Esophagus squamous epithelium (tissue), 4 donors: ENCODE measurements at regions not wholly inside any gene's neighbourhood (a gene's known extent, or its start where the extent isn't known, plus 50 kb on each side); places are given as distances from the start of the nearest gene placed in this dataset.

ENCODE experiments used
- CTCF ChIP-seq, 6 experiments: fragments of 450-650 bp in 4 of 6; fragments of 200-600 bp in 2 of 6; sonication (generic) in 2 of 6; IDR thresholded peaks; one replicate each; pipeline ENCODE4 v1.5.1; 2016 to 2019; ENCODE audit warnings: antibody characterized with exemption in 6 of 6, mild to moderate bottlenecking in 4 of 6, moderate library complexity in 4 of 6
- POLR2A ChIP-seq, 4 donors: fragments of 450-650 bp; IDR thresholded peaks; one replicate each; pipeline ENCODE4 v1.6.1; 2017; ENCODE audit warnings: antibody characterized with exemption in 4 of 4, mild to moderate bottlenecking in 4 of 4, moderate library complexity in 3 of 4

DNA sequence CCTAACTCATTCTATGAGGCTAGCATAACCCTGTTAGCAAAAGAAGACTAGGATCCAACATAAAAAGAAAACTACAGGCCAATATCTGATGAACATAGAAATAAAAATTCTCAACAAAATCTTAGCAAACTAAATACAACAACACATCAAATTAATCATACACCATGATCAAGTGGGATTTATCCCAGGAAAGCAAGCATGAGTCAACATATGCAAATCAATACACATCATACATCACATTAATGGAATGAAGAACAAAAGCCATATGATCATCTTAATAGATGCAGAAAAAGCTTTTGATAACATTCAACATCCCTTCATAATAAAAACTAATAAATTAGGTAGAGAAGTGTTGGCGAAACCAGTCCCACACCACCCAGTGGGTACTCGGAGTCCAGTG, 136.1 kb upstream of the MME start:
- TF ChIP-seq CTCF (IDR thresholded peaks at IDR 0.05) (no peak), POLR2A (IDR thresholded peaks at IDR 0.05) (no peak)
